ENCODE measurements at regions not wholly inside any gene's neighbourhood (a gene's known extent, or its start where the extent isn't known, plus 50 kb on each side); places are given as distances from the start of the nearest gene placed in this dataset.
A peak's percentile ranks its signal among the peaks of the same experiment; 100 is the strongest.
"Not testable (repeated sequence)": the region's sequence is repeated elsewhere in the genome, so short reads cannot be mapped to it uniquely, and the experiment has no call there.

DNA sequence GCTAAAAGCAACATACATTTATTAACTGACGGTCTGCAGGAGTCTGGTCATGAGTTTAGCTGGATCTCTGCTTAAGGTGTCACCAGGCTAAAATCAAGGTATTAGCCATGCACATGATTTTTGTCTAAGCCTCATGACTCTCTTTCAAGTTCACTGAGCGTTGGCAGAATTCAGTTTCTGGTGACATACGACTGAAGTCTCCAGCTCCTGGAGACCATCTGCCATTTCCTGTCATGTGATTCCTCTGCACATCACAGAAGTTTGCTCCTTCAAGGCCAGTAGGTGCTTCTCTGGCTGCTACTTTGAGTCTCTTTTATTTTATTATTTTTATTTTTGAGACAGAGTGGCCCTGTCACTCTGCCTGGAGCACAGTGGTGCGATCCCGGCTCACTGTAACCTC lies 148.4 kb upstream of the EYA4 start:
- H2AFZ ChIP-seq (ENCODE audit: low read length) = peak overlapping the region; percentile 44
- H3K9ac ChIP-seq (ENCODE audit: low read length) = no peak overlapping the region
- no peaks in the 10 kb centered on the region for H3K27me3 ChIP-seq (replicated peaks; ENCODE audit: insufficient read depth, low read length)
- H3K9me3 ChIP-seq (replicated peaks; ENCODE audit: insufficient read depth, low read length) = no peaks in the 10 kb centered on the region
- no peaks in the 10 kb centered on the region for H3K79me2 ChIP-seq (ENCODE audit: low read length)
- peak; percentile 77 for DNase-seq
- H3K27ac ChIP-seq (ENCODE audit: low read length) = peak overlapping the region; percentile 56; the same call in 1 of the 2 replicates
- no peaks in the 10 kb centered on the region for H3F3A ChIP-seq (ENCODE audit: insufficient read depth, low read length)
- no peak overlapping the region for H3K4me3 ChIP-seq (ENCODE audit: low read length)
- no peaks in the 10 kb centered on the region for H3K36me3 ChIP-seq (replicated peaks; ENCODE audit: insufficient read depth, low read length)
- H4K20me1 ChIP-seq (ENCODE audit: insufficient read depth, low read length) = no peaks in the 10 kb centered on the region
- H3K4me2 ChIP-seq (ENCODE audit: low read depth, low read length) = peak overlapping the region; percentile 25
- TF ChIP-seq EZH2phosphoT487 (IDR thresholded peaks at IDR 0.05; ENCODE audit: low read length) = no peak
- TF ChIP-seq EZH2 (optimal IDR thresholded peaks at IDR 0.05; ENCODE audit: low read depth, low read length) = no peak
- TF ChIP-seq, protein P1, sequence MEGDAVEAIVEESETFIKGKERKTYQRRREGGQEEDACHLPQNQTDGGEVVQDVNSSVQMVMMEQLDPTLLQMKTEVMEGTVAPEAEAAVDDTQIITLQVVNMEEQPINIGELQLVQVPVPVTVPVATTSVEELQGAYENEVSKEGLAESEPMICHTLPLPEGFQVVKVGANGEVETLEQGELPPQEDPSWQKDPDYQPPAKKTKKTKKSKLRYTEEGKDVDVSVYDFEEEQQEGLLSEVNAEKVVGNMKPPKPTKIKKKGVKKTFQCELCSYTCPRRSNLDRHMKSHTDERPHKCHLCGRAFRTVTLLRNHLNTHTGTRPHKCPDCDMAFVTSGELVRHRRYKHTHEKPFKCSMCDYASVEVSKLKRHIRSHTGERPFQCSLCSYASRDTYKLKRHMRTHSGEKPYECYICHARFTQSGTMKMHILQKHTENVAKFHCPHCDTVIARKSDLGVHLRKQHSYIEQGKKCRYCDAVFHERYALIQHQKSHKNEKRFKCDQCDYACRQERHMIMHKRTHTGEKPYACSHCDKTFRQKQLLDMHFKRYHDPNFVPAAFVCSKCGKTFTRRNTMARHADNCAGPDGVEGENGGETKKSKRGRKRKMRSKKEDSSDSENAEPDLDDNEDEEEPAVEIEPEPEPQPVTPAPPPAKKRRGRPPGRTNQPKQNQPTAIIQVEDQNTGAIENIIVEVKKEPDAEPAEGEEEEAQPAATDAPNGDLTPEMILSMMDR (IDR thresholded peaks at IDR 0.05; ENCODE audit: low read length) = no peak
- H3K9me2 ChIP-seq (replicated peaks; ENCODE audit: insufficient read depth, low read length) = no peaks in the 10 kb centered on the region
- peaks cover 7% of the 10 kb centered on the region for H3K4me1 ChIP-seq (ENCODE audit: low read length)

DNA sequence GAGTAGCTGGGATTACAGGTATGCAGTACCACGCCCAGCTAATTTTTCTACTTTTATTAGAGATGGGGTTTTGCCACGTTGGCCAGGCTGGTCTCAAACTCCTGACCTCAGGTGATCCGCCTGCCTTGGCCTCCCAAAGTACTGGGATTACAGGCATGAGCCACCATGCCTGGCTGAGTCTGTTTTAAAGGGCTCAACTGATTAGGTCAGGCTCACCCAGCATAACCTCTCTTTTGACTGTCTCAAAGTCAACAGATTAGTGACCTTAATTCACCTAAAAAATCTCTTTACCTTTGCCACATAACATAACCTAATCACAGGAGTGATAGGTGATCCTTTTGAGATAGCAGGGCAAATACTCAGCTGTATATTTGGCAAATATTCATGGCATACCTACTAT lies 147.9 kb upstream of the EYA4 start:
- not testable (repeated sequence) for DNase-seq; H3K4me2 ChIP-seq (ENCODE audit: low read depth, low read length); H3K9me2 ChIP-seq (replicated peaks; ENCODE audit: insufficient read depth, low read length)

GRCh38 chr6:133093956-133094355 lies 147.2 kb upstream of the EYA4 start:
- peaks cover 7% of the 10 kb centered on the region for H3K4me1 ChIP-seq (ENCODE audit: low read length)
- H3K4me3 ChIP-seq (ENCODE audit: low read length) = no peak overlapping the region
- no peaks in the 10 kb centered on the region for H3K27me3 ChIP-seq (replicated peaks; ENCODE audit: insufficient read depth, low read length)
- DNase-seq = no peak
- no peaks in the 10 kb centered on the region for H3F3A ChIP-seq (ENCODE audit: insufficient read depth, low read length)
- no peak overlapping the region for H3K27ac ChIP-seq (ENCODE audit: low read length)
- H3K79me2 ChIP-seq (ENCODE audit: low read length) = no peaks in the 10 kb centered on the region
- no peak overlapping the region for H3K9ac ChIP-seq (ENCODE audit: low read length)
- H2AFZ ChIP-seq (ENCODE audit: low read length) = no peak overlapping the region
- no peak overlapping the region for H3K4me2 ChIP-seq (ENCODE audit: low read depth, low read length)
- TF ChIP-seq EZH2 (optimal IDR thresholded peaks at IDR 0.05; ENCODE audit: low read depth, low read length) (no peak), EZH2phosphoT487 (IDR thresholded peaks at IDR 0.05; ENCODE audit: low read length) (no peak)
- TF ChIP-seq, protein P1 (IDR thresholded peaks at IDR 0.05; ENCODE audit: low read length) = no peak
- no peaks in the 10 kb centered on the region for H3K9me2 ChIP-seq (replicated peaks; ENCODE audit: insufficient read depth, low read length)
- no peaks in the 10 kb centered on the region for H3K9me3 ChIP-seq (replicated peaks; ENCODE audit: insufficient read depth, low read length)
- no peaks in the 10 kb centered on the region for H4K20me1 ChIP-seq (ENCODE audit: insufficient read depth, low read length)
- H3K36me3 ChIP-seq (replicated peaks; ENCODE audit: insufficient read depth, low read length) = no peaks in the 10 kb centered on the region

More for the DNA sequence above, 147.9 kb upstream of the EYA4 start:
- not testable (repeated sequence) for H3K9me3 ChIP-seq (replicated peaks; ENCODE audit: insufficient read depth, low read length); H3K27me3 ChIP-seq (replicated peaks; ENCODE audit: insufficient read depth, low read length); H3K79me2 ChIP-seq (ENCODE audit: low read length); H3K9ac ChIP-seq (ENCODE audit: low read length); H4K20me1 ChIP-seq (ENCODE audit: insufficient read depth, low read length); H3K4me3 ChIP-seq (ENCODE audit: low read length); H3K36me3 ChIP-seq (replicated peaks; ENCODE audit: insufficient read depth, low read length); H3F3A ChIP-seq (ENCODE audit: insufficient read depth, low read length); H3K27ac ChIP-seq (ENCODE audit: low read length); H3K4me1 ChIP-seq (ENCODE audit: low read length)
- H2AFZ ChIP-seq (ENCODE audit: low read length) = peak overlapping the region; percentile 44; the same call in 1 of the 2 replicates

DNA sequence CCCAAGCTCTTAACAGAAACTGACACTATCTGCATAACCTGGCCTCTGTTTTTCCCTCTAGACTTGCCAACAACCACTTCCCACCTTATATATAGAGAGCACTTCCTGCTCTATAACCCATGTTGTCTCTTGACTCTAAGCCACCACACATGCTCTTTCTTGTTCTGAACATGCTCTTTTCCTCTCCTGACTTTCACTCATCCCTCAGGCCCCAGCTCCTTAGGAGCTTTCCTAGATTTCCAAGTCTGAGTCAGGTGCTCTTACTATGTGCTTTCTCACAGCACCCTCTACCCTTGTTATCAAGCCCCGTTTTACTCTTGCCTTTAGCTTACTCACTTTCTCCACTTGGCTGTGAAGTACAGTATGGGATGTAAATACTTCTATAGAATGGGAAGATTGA lies 143.9 kb upstream of the EYA4 start:
- H3K36me3 ChIP-seq (replicated peaks; ENCODE audit: insufficient read depth, low read length) = no peaks in the 10 kb centered on the region
- no peak overlapping the region for H3K4me3 ChIP-seq (ENCODE audit: low read length)
- no peak overlapping the region for H3K4me2 ChIP-seq (ENCODE audit: low read depth, low read length)
- no peak for DNase-seq
- H3K79me2 ChIP-seq (ENCODE audit: low read length) = no peaks in the 10 kb centered on the region
- TF ChIP-seq EZH2phosphoT487 (IDR thresholded peaks at IDR 0.05; ENCODE audit: low read length) = no peak
- no peak overlapping the region for H3K9ac ChIP-seq (ENCODE audit: low read length)
- no peaks in the 10 kb centered on the region for H4K20me1 ChIP-seq (ENCODE audit: insufficient read depth, low read length)
- no peaks in the 10 kb centered on the region for H3K9me3 ChIP-seq (replicated peaks; ENCODE audit: insufficient read depth, low read length)
- peaks cover 7% of the 10 kb centered on the region for H3K4me1 ChIP-seq (ENCODE audit: low read length)
- no peaks in the 10 kb centered on the region for H3F3A ChIP-seq (ENCODE audit: insufficient read depth, low read length)
- no peaks in the 10 kb centered on the region for H3K9me2 ChIP-seq (replicated peaks; ENCODE audit: insufficient read depth, low read length)
- H3K27ac ChIP-seq (ENCODE audit: low read length) = no peak overlapping the region
- H3K27me3 ChIP-seq (replicated peaks; ENCODE audit: insufficient read depth, low read length) = no peaks in the 10 kb centered on the region
- no peak overlapping the region for H2AFZ ChIP-seq (ENCODE audit: low read length)
